K562 (cell line): ENCODE measurements at regions not wholly inside any gene's neighbourhood (a gene's known extent, or its start where the extent isn't known, plus 50 kb on each side); places are given as distances from the start of the nearest gene placed in this dataset.

Source experiments
- ATAC-seq: fragments of 200-7000 bp; cut with Tn5 transposase; 3 replicates; pipeline ENCODE4 v1.9.1; 2020; ENCODE audit warnings: moderate library complexity
- BruUV-seq: library from RNA; stranded (reverse); fragments of 400-500 nt; replicated peaks from 2 replicates; lab custom pipeline; 2021; lab: Mats Ljungman, UMichigan
- CTCF ChIA-PET: fragments of 300-600 bp; formaldehyde crosslinking; extraction: SDS; loops from one replicate; lab custom pipeline; 2021; ENCODE audit warnings: low intra/inter-chr PET ratio; lab: Yijun Ruan, JAX
- POLR2A ChIA-PET: fragments of 300-600, 350-650 bp; sonication (Branson Sonifier 250); formaldehyde crosslinking; extraction: SDS; loops from one replicate; lab custom pipeline; 2021; ENCODE audit warnings: antibody characterized with exemption, inconsistent platforms; lab: Yijun Ruan, JAX
- DNase-seq, 4 experiments: peaks; one replicate each; pipeline versions ENCODE4 v3.0.0 to v3.0.0-alpha.2; 2011 to 2018; ENCODE audit warnings: low spot score in 3 of 4, mixed read lengths in 3 of 4; ENCODE audit errors: extremely low read depth in 1 of 4
- FAIRE-seq: peaks from 2 replicates; lab custom pipeline; 2011; peaks lifted over from hg19 to GRCh38; lab: Jason Lieb, UNC
- H2AFZ ChIP-seq: 2 replicates; pipeline ENCODE4 v1.6.0; 2011; ENCODE audit warnings: low read depth, low read length, control low read depth, inconsistent platforms
- H3K27ac ChIP-seq: fragments of 200-600 bp; 3 replicates; pipeline ENCODE4 v1.8.0; 2011; ENCODE audit warnings: low read depth, mild to moderate bottlenecking, control low read depth, inconsistent platforms, low read length, moderate library complexity, mixed read lengths; ENCODE audit errors: extremely low read depth
- H3K27me3 ChIP-seq, 2 experiments: fragments of 300-600 bp in 1 of 2; 2 replicates in 1 of 2; 3 replicates in 1 of 2; pipeline versions ENCODE4 v1.6.0 to v1.8.0; 2011; ENCODE audit warnings: inconsistent platforms in 2 of 2, low read length in 2 of 2, mild to moderate bottlenecking in 1 of 2, mixed read lengths in 1 of 2, moderate library complexity in 1 of 2; ENCODE audit not compliant: control insufficient read depth in 2 of 2, insufficient read depth in 2 of 2
- H3K36me3 ChIP-seq: fragments of 300-600 bp; 3 replicates; pipeline ENCODE4 v1.8.0; 2011; ENCODE audit warnings: mild to moderate bottlenecking, low read length, inconsistent platforms; ENCODE audit not compliant: control insufficient read depth, insufficient read depth
- H3K4me1 ChIP-seq, 2 experiments: fragments of 200-600 bp in 1 of 2; replicated peaks in 1 of 2; 2 replicates in 1 of 2; 3 replicates in 1 of 2; pipeline versions ENCODE4 v1.5.1 to v1.8.0; 2011; ENCODE audit warnings: inconsistent platforms in 2 of 2, low read length in 2 of 2, mild to moderate bottlenecking in 1 of 2, mixed read lengths in 1 of 2, moderate library complexity in 1 of 2; ENCODE audit not compliant: control insufficient read depth in 2 of 2, insufficient read depth in 2 of 2
- H3K4me2 ChIP-seq: 2 replicates; pipeline ENCODE4 v1.6.1; 2011; ENCODE audit warnings: low read length, control low read depth, inconsistent platforms, mixed read lengths; ENCODE audit not compliant: insufficient read depth
- H3K4me3 ChIP-seq: fragments of 200-600 bp; sonication (generic), shearing (Covaris generic); 2 replicates; pipeline ENCODE4 v1.5.1; 2016; ENCODE audit warnings: control low read depth, inconsistent platforms
- H3K79me2 ChIP-seq: fragments of 200-600 bp; 3 replicates; pipeline ENCODE4 v1.8.0; 2011; ENCODE audit warnings: low read length, inconsistent platforms; ENCODE audit not compliant: control insufficient read depth, insufficient read depth
- H3K9ac ChIP-seq, 2 experiments: 2 replicates each; pipeline versions ENCODE4 v1.6.0 to v1.6.1; 2011; ENCODE audit warnings: low read depth in 2 of 2, low read length in 2 of 2, control low read depth in 1 of 2, inconsistent platforms in 1 of 2, mild to moderate bottlenecking in 1 of 2, mixed read lengths in 1 of 2; ENCODE audit not compliant: insufficient read depth in 1 of 2
- H3K9me1 ChIP-seq: one replicate; pipeline ENCODE4 v1.6.0; 2011; ENCODE audit warnings: inconsistent platforms, mild to moderate bottlenecking, low read length, moderate library complexity; ENCODE audit not compliant: control insufficient read depth, insufficient read depth
- H3K9me3 ChIP-seq: replicated peaks from 2 replicates; pipeline ENCODE4 v1.5.1; 2011; ENCODE audit warnings: low read depth, low read length, inconsistent platforms; ENCODE audit not compliant: control insufficient read depth, insufficient read depth
- H4K20me1 ChIP-seq: replicated peaks from 2 replicates; pipeline ENCODE4 v1.6.1; 2011; ENCODE audit warnings: low read length, inconsistent platforms, mixed read lengths; ENCODE audit not compliant: control insufficient read depth, insufficient read depth
- CBFA2T3 ChIP-seq: fragments of 450-650 bp; IDR thresholded peaks from 2 replicates; pipeline ENCODE4 v1.6.1; 2017
- FOXA3 ChIP-seq, 2 experiments: fragments of 450-650 bp in 1 of 2; sonication (generic) in 1 of 2; formaldehyde crosslinking; IDR thresholded peaks in 1 of 2; conservative IDR thresholded peaks in 1 of 2; 2 replicates each; pipeline versions ENCODE4 v1.4.0 to v1.8.0; 2020 to 2022; ENCODE audit warnings: mild to moderate bottlenecking in 2 of 2, missing genetic modification reagents in 1 of 2
- HDAC3 ChIP-seq: fragments of 450-650 bp; IDR thresholded peaks from 2 replicates; pipeline ENCODE4 v1.6.1; 2018; ENCODE audit warnings: borderline replicate concordance, mild to moderate bottlenecking, moderate library complexity; ENCODE audit not compliant: partially characterized antibody
- HDAC8 ChIP-seq: fragments of 450-650 bp; IDR thresholded peaks from 2 replicates; pipeline ENCODE4 v1.6.1; 2016; ENCODE audit warnings: mild to moderate bottlenecking, missing genetic modification characterization, moderate library complexity, missing compliant biosample characterization
- ILF3 ChIP-seq: fragments of 450-650 bp; IDR thresholded peaks from 2 replicates; pipeline ENCODE4 v1.6.1; 2018; ENCODE audit warnings: antibody characterized with exemption, mild to moderate bottlenecking, moderate library complexity, borderline replicate concordance
- PCBP2 ChIP-seq: fragments of 200-400 bp; formaldehyde crosslinking; IDR thresholded peaks from 2 replicates; pipeline ENCODE4 v1.6.1; 2018; ENCODE audit warnings: low read length, low read depth, mild to moderate bottlenecking, moderate library complexity; ENCODE audit not compliant: poor library complexity, severe bottlenecking
- RNF2 ChIP-seq: sonication (generic); IDR thresholded peaks from 2 replicates; pipeline ENCODE4 v1.6.1; 2016
- SIX5 ChIP-seq, 2 experiments: IDR thresholded peaks; 2 replicates each; pipeline ENCODE4 v1.6.1; 2011; ENCODE audit warnings: low read length in 2 of 2, borderline replicate concordance in 1 of 2, low read depth in 1 of 2, mild to moderate bottlenecking in 1 of 2, moderate library complexity in 1 of 2; ENCODE audit not compliant: insufficient read depth in 1 of 2
- STAG1 ChIP-seq: sonication (generic); formaldehyde crosslinking; IDR thresholded peaks from 2 replicates; pipeline ENCODE4 v1.5.0; 2020; ENCODE audit warnings: missing genetic modification reagents, borderline replicate concordance
- TCF7L2 ChIP-seq: fragments of 150-350 bp; IDR thresholded peaks from 2 replicates; pipeline ENCODE4 v1.6.1; 2016; ENCODE audit warnings: low read depth, mild to moderate bottlenecking, low read length, moderate library complexity
- TEAD2 ChIP-seq: fragments of 450-650 bp; IDR thresholded peaks from 2 replicates; pipeline ENCODE4 v1.6.1; 2016; ENCODE audit warnings: missing genetic modification characterization, control low read depth, missing compliant biosample characterization
- U2AF1 ChIP-seq: fragments of 200-400 bp; formaldehyde crosslinking; optimal IDR thresholded peaks from 2 replicates; pipeline ENCODE3; 2017; ENCODE audit warnings: mild to moderate bottlenecking, low read depth, low read length, moderate library complexity
- ZNF212 ChIP-seq: fragments of 450-650 bp; formaldehyde crosslinking; IDR thresholded peaks from 2 replicates; pipeline ENCODE4 v1.4.0; 2020; ENCODE audit warnings: mild to moderate bottlenecking
- ZNF583 ChIP-seq: fragments of 250-450 bp; sonication (Bioruptor Pico); IDR thresholded peaks from 2 replicates; pipeline ENCODE4 v1.4.0; 2020
- ZNF780A ChIP-seq: fragments of 250-450 bp; sonication (Bioruptor Pico); IDR thresholded peaks from 2 replicates; pipeline ENCODE4 v1.5.0; 2021; ENCODE audit warnings: mild to moderate bottlenecking
- WGBS: fragments of 100-300 bp; shearing (Covaris generic); methylation state at CpG from one replicate; pipeline ENCODE4 v1.1.6; 2016; ENCODE audit warnings: low coverage, mixed read lengths; ENCODE audit not compliant: insufficient coverage; ENCODE audit errors: missing lambda C conversion rate; 5-methylcytosine and 5-hydroxymethylcytosine counted together
- in situ Hi-C: fragments of 300-500 bp; cut with MboI; formaldehyde crosslinking; loops from 4 replicates; pipeline ENCODE4 v1.15.0; 2018; ENCODE audit warnings: inconsistent platforms, mixed read lengths
- intact Hi-C: fragments of 100-400 bp; cut with micrococcal nuclease; formaldehyde crosslinking; loops from 2 replicates; pipeline ENCODE4 v1.14.2; 2022

DNA sequence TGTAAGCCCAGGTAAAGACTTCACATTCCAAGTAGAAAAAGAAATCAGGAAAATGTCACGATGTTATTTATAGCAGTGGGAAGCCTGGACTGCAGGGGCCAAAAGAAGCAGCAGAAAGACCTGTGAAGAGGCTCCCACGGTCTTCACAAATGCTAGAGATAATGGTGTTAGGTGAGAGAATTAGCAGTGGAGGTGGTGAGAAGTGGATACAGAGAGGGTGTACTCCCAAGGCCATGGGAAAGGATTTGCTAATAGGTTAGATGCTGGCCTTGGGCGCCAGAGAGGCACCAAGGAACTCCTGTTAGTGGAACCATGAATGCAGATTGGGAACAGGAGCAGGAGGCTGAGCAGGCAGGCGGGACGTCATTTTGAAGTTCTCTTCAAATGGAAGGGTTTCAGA is 386.1 kb downstream of the C12orf75 start:
- no peaks in the 10 kb centered on the region for H3K36me3 ChIP-seq
- H3K27me3 ChIP-seq, result no peaks in the 10 kb centered on the region
- no peak overlapping the region for H3K9ac ChIP-seq
- no peaks in the 10 kb centered on the region for H3K79me2 ChIP-seq
- no peaks in the 10 kb centered on the region for H3K9me3 ChIP-seq
- CTCF ChIA-PET, result no interaction called here
- no peak overlapping the region for H2AFZ ChIP-seq
- 0% methylated on average over 5 of the region's 5 CpGs for WGBS
- ATAC-seq, result no peak
- H3K4me3 ChIP-seq, result no peak overlapping the region
- in situ Hi-C loops (no loop called here), intact Hi-C loops (no loop called here)
- no peak for FAIRE-seq
- H3K9me1 ChIP-seq, result no peaks in the 10 kb centered on the region
- BruUV-seq, result no TSS peak
- H3K4me2 ChIP-seq, result no peak overlapping the region
- POLR2A ChIA-PET, result no interaction called here
- H3K27ac ChIP-seq, result no peak overlapping the region
- no peaks in the 10 kb centered on the region for H4K20me1 ChIP-seq
- no peak for DNase-seq
- TF ChIP-seq SIX5 (IDR thresholded peaks at IDR 0.05; ENCODE audit: borderline replicate concordance in 1 of 2, insufficient read depth in 1 of 2, low read depth in 1 of 2, low read length in 2 of 2), result no peak
- no peak for TF ChIP-seq HDAC8
- no peak for TF ChIP-seq ZNF583
- TF ChIP-seq STAG1 (CRISPR knock-in tag), result no peak
- TF ChIP-seq TCF7L2, result no peak
- no peak for TF ChIP-seq ZNF212 (CRISPR knock-in tag)
- TF ChIP-seq CBFA2T3, result no peak
- TF ChIP-seq ZNF780A (CRISPR knock-in tag), result no peak
- TF ChIP-seq PCBP2, result no peak
- no peak for TF ChIP-seq RNF2
- TF ChIP-seq FOXA3 (CRISPR knock-in tag; conservative IDR thresholded peaks at IDR 0.05 in 1 of 2, IDR thresholded peaks at IDR 0.05 in 1 of 2), result no peak
- TF ChIP-seq TEAD2, result no peak
- TF ChIP-seq HDAC3, result no peak
- TF ChIP-seq U2AF1, result no peak
- TF ChIP-seq ILF3, result no peak
- H3K4me1 ChIP-seq, result no peaks in the 10 kb centered on the region
